NCI-H345 treated with DMSO at 0.1 percent for 48 hours (cell line): ENCODE measurements at regions not wholly inside any gene's neighbourhood (a gene's known extent, or its start where the extent isn't known, plus 50 kb on each side); places are given as distances from the start of the nearest gene placed in this dataset.
A peak's percentile ranks its signal among the peaks of the same experiment; 100 is the strongest.
"Not testable (repeated sequence)": the region's sequence is repeated elsewhere in the genome, so short reads cannot be mapped to it uniquely, and the experiment has no call there.

Experiments
- DNase-seq: peaks from one replicate; lab custom pipeline; 2025; ENCODE audit not compliant: unreplicated experiment; lab: John Stamatoyannopoulos, UW

DNA sequence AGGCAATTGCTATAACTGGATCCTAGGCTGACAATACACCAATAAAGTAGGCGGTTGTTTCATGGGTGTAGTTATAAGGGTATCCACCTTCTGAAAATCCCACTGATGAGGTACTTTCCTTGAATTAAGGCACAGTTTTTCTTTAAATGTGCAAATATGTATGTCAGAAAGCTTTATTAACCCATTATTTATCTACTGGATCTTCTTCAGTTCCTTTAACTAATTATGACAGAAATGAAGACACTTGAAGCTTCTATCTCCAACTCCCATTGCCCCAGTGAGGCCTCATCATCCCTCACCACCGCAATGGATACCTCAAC, 159.6 kb upstream of the KLF3 start:
- no peak for DNase-seq

DNA sequence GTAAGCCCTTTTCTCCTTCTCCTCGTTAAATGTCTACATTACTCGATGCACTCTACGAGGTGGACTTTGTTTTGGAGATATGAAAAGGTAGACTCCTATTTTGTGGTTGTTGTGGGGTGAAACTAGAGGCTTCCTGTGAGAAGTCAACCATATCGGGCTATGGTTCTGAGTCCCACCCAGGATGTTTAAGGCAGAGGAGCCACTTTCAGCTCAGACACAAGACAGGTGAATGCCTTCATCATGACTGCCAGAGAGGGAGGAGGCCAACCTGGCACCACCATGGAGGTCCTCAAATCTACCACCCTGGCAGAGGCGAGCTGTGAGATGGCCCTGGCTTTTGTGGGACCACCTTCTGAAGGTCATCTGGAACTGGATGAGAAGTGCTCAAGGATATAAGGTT, 154.4 kb upstream of the KLF3 start:
- DNase-seq, result no peak

DNA sequence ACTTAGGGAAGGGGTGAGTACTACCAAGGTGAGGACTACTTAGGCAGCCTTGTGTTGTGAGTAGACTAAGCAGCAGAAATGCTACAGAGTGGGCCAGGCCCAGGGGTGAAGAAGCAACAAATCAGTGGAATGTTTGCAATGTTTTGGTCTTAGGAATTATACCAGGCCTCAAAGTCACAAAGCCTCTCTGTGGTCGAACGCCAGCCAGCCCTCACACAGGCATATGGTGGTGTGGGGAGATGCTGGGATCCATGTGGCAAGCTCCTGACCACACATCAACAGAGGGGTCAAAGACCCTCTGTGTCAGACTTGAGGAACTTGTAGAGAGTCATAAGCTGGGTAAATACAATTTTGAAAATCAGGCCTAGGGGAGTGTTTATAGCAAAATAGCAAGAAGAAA, 153.8 kb upstream of the KLF3 start:
- DNase-seq, result no peak

DNA sequence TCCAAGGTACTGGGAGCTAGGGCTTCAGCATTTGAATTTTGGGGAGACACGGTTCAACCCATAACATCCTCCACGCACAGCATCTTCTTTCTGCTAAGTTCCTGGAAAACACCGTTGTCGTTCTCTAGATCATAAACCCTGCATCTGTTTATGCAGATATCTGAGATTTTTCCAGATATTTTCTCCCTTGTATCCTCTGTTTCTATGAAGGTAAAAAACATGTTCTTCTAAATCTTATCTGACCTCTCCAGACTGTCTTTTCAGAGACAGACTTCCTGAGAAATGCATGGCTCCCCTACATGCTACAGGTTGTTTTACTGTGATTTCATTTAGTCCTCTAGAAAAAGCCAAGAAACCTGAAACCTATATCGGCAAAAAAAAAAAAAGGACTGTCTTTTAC, 152.3 kb upstream of the KLF3 start:
- no peak for DNase-seq

DNA sequence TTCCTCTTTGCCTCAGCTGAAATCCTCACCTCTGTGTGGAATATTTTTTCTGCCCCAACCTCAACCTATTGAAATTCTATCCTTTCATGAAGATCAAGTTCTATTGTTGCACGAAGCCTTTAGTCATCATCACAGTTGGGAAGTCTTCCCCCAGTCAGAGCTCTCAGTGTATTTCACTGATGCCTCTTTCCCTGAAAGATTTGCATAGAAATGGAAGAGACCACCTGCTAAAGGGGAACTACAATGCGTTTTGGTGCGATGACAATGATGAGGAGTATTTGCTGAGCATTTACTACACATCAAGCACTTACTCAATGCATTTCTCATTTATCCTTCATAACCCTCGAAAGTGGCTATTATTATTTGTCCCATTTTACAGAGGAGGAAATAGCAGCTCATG, 151.2 kb upstream of the KLF3 start:
- DNase-seq, result no peak

DNA sequence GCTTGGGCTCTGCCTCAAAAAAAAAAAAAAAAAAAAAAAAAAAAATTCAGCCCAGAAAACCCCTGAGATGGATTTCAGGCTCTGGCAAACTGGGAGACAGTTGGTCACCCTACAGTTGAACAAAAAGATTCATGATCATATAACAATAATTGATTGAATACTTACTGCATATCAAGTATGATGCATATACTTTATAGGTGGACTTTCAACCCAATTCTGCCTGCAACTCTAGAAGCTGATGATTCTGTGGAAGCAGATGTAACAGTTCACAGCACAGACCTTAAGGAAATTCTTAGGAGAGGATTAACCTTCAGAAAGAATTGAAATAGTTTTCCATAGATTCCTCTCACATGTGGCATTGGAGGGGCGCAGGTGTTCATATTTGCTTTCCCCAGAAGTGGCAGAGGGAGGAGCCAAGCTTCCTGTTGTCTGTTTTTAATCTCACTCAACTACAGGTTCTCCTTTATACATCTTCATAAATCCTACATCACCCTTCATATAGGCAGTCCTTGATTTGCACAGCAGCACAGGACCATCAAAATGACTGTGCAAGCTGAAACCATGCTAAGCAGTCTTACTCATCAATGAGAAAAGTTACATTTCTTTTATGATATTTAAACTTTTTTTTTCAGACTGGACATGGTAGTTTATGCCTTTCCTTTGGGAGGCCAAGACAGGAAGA, 149.4 kb upstream of the KLF3 start:
- DNase-seq, result no peak

DNA sequence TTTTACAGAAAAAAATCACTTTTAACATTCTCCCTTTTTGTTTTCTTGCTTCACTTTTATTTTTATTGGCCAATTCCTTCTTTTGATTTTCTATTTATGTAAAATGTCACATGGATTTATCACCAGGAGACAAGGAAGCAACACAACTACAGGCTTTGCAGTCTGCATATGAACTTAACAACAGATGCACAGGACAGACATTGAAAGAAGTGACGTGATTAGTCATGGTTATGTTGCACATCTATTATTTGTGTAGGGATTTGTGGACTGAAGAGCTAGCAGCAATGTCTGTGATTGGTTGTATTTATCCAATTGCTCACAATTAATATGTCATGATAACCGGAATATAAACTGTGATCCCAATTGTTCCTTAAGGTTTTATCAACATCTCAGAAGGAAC, 147.8 kb upstream of the KLF3 start:
- DNase-seq, result no peak

DNA sequence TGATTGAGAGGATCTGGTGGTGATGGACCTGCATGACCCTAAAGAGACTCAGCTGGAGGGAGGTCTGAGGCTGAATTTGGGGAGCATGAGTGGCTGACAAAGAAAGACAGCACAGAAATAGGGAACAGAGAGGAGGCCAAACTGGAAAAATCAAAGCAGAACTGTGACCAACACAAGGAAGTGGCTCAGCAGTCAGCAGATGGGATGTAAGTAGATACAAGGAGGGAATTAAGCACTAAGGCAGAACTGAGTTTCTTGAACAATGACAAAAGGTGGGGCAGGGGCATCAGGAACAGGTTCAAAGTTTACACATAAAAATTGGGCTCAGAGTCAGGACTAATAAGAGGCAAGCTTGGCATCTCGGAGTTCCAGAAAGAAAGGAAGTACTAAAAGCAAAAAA, 144.3 kb upstream of the KLF3 start:
- no peak for DNase-seq

DNA sequence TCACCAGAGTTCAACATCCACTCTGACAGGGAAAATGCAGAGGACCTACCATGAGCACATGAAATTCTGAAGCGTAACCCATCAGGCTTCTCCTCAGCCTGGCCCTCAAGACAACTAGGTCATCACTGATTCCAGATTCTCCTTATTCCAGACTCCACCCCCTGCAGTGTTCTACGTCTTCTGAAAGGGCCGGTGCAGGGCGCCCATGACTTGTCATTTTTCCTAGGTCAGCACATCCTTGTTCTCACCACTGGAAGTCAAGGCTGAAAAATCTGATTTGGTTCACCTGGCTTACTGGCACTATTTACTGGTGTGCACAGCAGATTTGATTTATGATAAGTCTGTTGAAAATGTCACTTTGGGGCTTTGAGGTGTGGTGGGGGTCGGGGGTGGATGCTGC, 140.9 kb upstream of the KLF3 start:
- no peak for DNase-seq

DNA sequence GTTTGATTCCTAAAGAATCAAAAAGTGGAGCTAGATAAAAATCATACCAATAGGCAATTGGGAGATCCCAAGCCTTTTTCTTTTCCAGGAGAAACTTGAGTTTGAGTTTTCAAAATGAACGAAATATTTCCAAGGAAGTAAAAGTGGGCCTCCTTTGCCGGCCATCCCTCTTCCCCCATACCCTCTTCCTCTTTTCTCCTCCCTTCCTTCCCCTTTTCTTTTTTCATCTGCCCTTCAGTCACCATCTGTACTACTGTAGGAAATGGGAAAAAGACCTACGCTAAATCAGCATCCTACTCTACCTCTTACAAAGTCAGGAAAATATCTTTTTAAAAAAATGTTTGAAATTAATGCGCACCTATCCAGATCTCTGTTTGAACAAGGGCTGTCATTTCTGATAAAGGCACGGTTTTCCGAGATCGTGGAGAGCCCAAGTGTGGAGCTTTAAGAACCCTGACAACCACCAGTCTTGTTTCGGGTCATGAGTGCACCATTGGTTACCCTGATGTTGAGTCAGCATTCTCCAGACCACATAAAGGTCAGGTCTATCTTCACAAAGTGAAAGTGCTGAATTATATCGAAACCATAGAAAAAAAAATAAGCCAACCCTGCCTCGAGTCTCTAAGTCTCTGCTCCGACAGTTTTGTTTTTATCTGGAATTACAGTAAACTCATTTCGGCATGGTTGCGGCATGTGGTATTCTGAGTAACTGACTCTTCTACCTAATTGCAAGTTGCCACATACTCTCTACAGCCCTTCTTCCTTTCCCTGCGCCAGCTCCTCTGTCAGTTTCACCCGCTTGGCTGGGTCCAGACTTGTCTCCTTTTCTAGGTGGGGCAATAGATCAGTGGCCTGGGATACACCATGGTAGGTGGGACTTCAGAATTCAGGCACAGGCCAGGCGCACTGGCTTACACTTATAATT, 140.2 kb upstream of the KLF3 start:
- no peak for DNase-seq

DNA sequence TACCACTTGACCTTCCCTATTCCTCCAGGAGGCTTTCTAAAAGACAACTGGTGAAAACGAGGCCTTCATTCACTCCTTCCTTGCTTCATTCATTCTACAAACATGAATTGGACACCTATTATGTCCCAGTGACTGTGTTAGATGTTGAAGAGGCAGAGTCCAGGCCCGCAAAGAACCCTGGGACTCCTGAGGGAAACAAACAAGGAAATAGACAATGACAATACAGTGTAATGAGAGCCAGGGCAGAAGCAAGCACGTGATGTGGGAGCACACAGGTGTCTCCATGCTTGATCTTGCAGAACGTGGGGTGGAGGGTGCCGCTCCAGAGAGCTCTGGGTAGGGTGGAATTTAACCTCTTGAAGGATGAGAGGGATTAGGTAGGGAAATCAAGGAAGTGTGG, 137.6 kb upstream of the KLF3 start:
- no peak for DNase-seq

DNA sequence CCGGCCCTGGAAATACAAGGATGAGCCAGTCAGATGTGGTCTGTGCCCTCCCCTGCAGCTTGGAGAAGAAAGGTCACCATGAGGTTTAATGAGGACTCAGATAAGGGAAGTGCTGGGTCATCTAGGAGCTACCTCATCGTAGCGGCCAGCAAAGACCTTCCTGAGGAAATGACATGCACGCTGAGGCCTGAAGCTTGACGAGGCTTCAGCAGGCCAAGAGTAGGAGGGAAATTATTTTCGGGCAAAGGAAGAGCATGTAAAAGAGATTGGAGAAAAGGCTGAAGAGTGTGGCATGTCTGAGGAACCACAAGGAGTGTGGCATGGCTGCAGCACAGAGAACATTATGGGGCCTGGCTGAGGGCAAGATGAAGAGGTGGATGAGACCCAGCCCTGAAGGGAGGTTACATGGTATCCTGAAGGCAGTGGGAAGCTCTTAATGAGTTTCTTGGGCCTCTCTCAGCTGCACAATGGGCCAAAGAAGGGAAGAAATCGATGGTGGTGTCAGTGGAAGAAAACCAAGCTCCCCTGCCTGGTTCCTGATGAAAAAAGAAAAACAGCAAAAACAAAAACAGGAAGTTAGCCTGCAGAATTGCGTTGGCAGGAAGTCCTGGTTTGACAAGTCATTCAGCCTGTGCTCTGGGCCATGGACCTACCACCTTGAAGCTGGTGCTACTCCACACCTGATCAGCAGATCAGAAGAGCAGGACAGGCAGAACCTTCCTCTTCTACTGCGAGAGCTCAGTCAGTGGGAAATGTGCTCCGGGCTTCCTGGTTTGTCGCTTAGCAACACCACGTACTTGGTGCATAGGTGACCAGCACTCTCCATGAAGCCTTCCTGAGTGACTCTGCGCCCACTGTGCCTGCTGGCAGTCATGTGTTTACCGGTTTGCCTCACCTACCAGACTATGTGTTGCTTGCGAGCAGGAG, 134.5 kb upstream of the KLF3 start:
- no peak for DNase-seq

DNA sequence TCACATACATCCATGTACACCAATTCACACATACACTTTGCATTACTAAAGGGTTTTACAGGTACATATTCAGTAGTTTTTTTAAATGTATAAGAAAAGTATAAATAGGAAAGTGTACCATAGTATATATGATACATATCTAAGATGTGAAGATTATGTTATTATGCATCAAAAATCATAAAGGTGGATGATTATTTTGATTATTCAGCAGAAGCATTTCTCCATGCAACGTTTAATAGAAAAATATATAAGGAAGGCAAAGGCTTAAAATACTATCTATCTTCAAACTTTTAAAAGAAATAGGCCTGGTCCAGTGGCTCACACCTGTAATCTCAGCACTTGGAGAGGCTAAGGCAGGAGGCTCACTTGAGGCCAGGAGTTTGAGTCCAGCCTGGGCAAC, 133.5 kb upstream of the KLF3 start:
- DNase-seq, result no peak

DNA sequence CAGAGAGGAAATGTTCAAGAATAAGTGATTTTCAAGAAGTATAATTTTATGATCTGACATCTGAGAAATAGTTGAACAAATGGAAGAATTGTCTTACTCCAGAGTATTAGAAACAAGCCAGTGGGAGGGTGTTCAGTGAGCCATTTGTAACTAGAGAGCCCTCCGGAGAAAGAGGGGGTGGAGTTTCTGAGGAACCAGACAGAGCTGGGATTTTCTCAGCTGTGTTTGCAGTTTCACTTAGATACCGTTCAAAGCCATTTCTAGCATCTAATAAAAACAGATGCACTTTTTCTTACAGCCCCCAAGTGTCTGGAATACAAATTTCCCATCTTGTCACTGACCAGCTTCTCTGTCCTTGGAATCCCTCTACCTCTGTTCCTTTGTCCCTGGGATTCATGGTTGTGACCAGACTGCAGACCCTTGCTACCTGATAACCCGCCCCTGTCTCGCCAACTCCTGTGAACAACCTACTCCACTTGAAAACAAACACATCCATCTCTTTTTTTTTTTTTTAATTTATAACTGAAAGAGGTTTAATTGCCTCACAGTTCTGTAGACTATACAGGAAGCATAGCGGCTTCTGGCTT, 132.8 kb upstream of the KLF3 start:
- DNase-seq, result peak; percentile 26

DNA sequence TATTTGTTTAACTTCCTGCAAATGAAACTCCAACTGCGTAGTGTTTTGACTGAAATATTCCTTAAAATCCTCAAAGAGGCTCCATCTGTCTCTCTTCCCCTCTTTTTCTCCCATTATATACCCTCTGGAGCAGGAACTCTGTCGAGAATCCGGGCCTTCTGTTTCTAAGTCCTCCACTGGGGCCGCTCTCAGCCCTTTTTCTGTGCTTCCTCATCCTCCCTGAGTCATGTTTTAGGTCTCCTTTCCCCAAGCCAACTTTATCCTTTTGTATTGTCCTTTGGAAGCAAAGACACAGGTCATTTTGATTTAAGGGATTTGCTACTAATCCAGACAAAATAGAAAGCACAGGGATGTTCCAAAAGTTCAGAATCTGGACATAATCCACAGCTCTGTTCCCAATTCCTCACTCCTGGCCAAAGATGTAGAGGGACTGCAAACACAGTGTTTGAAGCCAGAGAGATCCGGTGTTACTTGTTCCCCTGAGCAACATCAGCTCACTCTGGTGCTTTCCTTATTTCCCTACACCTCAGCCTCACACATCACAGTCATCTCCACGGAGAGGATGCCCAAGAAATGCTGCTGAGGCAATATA, 131.0 kb upstream of the KLF3 start:
- DNase-seq, result no peak

DNA sequence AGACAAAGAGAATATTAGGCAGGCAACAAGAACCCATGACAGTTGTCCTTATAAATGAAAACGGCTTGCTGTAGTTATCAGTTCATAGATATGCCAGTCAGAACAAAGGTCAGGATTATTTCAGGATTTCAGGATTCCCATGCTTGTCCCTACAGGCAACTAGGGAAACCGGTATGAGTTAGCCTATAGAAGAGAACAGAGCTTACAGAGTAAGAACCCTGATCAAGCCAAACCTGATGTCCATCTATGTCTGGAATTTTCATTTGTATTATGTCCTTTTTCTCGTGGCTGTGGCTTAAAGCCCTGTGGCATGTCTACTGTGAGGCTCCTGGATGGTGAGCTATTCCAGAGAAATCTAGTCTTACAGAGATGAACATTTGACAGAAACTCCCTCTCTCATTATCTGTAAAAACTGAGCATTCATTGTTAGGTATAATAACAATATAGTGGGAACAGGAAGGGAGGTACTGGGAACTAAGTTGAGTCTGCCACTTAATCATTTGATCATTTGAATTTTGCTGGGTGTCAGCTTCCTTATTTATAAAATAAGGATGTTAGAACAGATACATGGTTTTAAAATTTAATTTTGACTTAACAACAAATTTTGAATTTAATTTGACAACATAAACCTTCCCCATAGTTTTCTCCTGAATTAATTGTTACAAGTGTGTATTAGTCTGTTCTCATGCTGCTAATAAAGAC, 129.5 kb upstream of the KLF3 start:
- DNase-seq, result no peak

DNA sequence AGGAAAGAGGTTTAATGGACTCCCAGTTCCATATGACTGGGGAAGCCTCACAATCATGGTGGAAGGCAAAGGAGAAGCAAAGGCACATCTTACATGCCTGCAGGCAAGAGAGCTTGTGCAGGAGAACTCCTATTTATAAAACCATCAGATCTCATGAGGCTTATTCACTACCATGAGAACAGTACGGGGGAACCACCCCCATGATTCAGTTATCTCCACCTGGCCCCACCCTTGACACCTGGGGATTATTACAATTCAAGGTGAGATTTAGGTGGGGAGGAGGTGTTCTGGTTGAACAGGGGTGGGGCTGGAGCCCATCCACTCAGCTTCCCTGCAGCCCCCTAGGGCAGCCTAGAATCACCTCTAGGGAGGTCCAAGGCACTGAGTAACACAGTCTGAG, 128.9 kb upstream of the KLF3 start:
- not testable (repeated sequence) for DNase-seq

DNA sequence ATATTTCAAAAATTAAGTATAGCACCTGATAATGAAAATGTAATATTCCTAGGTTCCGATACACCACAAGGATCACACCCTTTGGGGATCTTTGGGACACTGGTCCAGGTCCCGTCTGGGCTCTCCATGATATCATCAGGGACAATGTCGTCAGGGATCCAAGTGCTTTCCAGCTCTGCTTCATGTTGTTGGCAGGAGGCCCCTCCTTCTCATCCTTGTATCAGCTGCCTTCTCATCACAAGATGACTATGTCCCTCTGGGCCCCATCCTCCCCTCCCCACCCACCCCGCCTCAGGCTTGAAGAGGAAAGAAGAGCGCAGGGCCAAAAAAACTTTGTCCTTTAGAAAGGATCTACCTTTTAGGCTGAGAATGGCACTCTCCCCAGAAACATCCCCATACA, 128.3 kb upstream of the KLF3 start:
- no peak for DNase-seq

DNA sequence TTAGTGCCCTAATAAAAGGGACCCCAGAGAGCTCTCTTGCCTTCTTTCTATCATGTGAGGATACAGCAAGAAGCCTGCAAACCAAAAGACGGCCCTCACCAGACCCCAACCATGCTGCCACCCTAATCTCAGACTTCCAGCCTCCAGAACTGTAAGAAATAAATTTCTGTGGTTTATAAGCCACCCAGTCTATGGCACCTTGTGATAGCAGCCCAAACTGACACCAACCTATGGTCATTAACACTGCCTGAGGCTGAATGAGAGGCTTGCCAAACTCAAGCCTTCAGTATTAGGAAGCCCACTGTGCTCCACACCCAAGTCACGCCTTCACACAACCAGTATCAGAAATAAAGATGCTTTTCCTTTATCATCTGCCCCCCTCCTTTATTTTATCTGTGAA, 127.3 kb upstream of the KLF3 start:
- DNase-seq, result no peak

DNA sequence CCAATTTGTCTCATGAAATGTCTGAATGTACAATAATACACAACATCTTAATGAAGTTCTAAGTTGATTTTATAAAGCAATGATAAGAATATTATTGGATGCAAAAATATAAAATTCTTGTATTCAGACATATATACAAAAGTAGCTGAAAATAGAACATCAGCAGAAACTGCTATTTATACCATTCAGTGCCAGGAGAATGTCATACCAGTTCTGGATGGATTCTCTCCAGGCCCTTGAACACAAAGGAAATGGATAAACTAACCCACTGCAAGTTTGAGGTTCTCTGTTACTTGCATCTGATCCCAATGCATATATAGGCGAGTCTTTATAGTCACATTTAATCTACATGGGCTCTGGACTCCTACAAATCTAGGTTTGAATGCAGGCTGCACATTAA, 126.3 kb upstream of the KLF3 start:
- no peak for DNase-seq
